AG09319 (cell line): ENCODE measurements at regions not wholly inside any gene's neighbourhood (a gene's known extent, or its start where the extent isn't known, plus 50 kb on each side); places are given as distances from the start of the nearest gene placed in this dataset.

Experiments used
- DNase-seq: peaks from one replicate; pipeline ENCODE4 v3.0.0-alpha.2; 2010; ENCODE audit warnings: low read depth; ENCODE audit errors: extremely low read depth
- CTCF ChIP-seq: IDR thresholded peaks from 2 replicates; pipeline ENCODE4 v1.5.1; 2011; ENCODE audit warnings: low read depth, mild to moderate bottlenecking, inconsistent platforms, low read length, moderate library complexity

DNA sequence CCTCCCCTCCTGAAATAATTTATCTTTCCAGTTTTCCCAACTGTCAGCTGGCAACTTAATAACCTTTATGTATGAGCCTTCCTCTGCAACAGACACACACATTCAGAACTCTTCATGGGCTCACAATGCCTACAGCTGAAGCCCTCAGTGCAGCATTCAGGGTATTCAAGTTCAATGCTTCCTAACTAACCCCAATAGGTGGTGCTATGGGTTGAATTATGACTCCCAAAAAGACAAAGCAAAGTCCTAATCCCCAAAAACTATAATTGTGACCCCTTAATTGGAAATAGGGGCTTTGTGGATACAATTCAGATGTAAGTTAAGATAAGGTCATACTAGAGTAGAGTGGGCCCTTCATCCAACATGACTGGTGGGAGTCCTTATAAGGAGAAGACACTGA is 202.2 kb downstream of the SUCLA2 start:
- peak; percentile 44 for TF ChIP-seq CTCF

GRCh38 chr13:47798194-47798593 is 202.9 kb downstream of the SUCLA2 start:
- no peak for TF ChIP-seq CTCF
- DNase-seq = no peak

More for the DNA sequence above, 202.2 kb downstream of the SUCLA2 start:
- DNase-seq = no peak

DNA sequence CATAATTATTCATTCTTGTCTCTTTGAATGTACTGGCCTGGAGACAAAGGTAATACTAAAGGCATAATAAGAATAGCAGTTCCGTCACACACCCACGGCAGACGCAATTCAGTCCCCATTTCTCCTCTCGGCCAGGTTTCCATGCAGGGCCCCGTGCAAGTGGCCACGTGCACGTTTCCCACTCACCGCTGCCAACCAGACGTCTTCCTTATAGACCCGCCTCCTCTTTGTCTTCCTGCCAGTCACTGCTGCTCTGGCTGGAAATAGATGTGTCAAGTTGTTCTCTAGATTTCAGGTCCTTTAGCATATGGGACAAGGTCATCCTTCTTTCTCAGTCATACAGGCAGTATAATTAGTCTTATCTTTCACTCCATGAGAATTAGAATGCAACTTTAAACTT is 204.3 kb downstream of the SUCLA2 start:
- no peak for DNase-seq
- TF ChIP-seq CTCF = no peak

GRCh38 chr13:47794963-47795362 is 206.1 kb downstream of the SUCLA2 start:
- DNase-seq = no peak
- peak; percentile 52 for TF ChIP-seq CTCF

DNA sequence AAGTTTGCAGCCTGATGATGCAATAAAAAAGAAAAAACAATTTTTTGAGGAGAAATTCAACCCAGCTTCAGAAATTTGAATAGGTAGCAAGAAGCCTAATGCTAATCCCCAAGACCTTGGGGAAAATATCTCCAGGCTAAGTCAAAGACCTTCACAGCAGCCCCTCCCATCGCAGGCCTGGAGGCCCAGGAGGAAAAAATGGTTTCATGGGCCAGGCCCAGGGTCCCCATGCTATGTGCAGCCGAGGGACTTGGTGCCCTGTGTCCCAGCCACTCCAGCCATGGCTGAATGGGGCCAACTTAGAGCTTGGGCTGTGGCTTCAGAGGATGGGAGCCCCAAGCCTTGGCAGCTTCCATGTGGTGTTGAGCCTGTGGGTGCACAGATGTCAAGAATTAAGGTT is 210.3 kb downstream of the SUCLA2 start:
- no peak for TF ChIP-seq CTCF
- no peak for DNase-seq

GRCh38 chr13:47788844-47789243 is 212.2 kb downstream of the SUCLA2 start:
- no peak for TF ChIP-seq CTCF

GRCh38 chr13:47774671-47774994 is 226.4 kb downstream of the SUCLA2 start:
- no peak for TF ChIP-seq CTCF
- DNase-seq = no peak

More at GRCh38 chr13:47788844-47789243, 212.2 kb downstream of the SUCLA2 start:
- no peak for DNase-seq
